ENCODE measurements at regions not wholly inside any gene's neighbourhood (a gene's known extent, or its start where the extent isn't known, plus 50 kb on each side); places are given as distances from the start of the nearest gene placed in this dataset.
A peak's percentile ranks its signal among the peaks of the same experiment; 100 is the strongest.

- Histone ChIP-seq H3K27me3 (replicated peaks; ENCODE audit: insufficient read depth, low read depth, low read length, poor library complexity) (no peaks in the 10 kb centered on the region), H3K4me1 (ENCODE audit: insufficient read depth, low read length, poor library complexity, severe bottlenecking) (no peaks in the 10 kb centered on the region), H3K36me3 (ENCODE audit: insufficient read depth, low read length, poor library complexity, severe bottlenecking) (no peaks in the 10 kb centered on the region), H3K9me3 (ENCODE audit: low read depth, low read length, poor library complexity, severe bottlenecking) (no peaks in the 10 kb centered on the region), H3K4me3 (ENCODE audit: low read depth, low read length, poor library complexity, severe bottlenecking) (no peak overlapping the region), H3K27ac (ENCODE audit: low read depth, low read length, poor library complexity, severe bottlenecking) (no peak overlapping the region)
- intact Hi-C loops (cut with micrococcal nuclease; ENCODE audit: unreplicated experiment) = no loop called here
- DNase-seq (ENCODE audit: low spot score) = no peak
- TF ChIP-seq EZH2 (IDR thresholded peaks at IDR 0.05; ENCODE audit: borderline replicate concordance, low read depth, low read length, poor library complexity, severe bottlenecking) (no peak), CTCF (conservative IDR thresholded peaks at IDR 0.05; ENCODE audit: low read depth, low read length) (no peak)
- CTCF ChIA-PET = no interaction called here
- POLR2A ChIA-PET (ENCODE audit: low non-redundant PET) = no interaction called here
- BruUV-seq (replicated peaks) = no TSS peak
Measured at GRCh38 chr9:13648676-13649075, 369.2 kb upstream of the MPDZ start.

- H3K4me3 ChIP-seq (ENCODE audit: low read depth, low read length, poor library complexity, severe bottlenecking) = no peak overlapping the region
- CTCF ChIA-PET = no interaction called here
- DNase-seq (ENCODE audit: low spot score) = no peak
- H3K36me3 ChIP-seq (ENCODE audit: insufficient read depth, low read length, poor library complexity, severe bottlenecking) = no peaks in the 10 kb centered on the region
- H3K9me3 ChIP-seq (ENCODE audit: low read depth, low read length, poor library complexity, severe bottlenecking) = no peaks in the 10 kb centered on the region
- POLR2A ChIA-PET (ENCODE audit: low non-redundant PET) = no interaction called here
- TF ChIP-seq CTCF (conservative IDR thresholded peaks at IDR 0.05; ENCODE audit: low read depth, low read length) (no peak), EZH2 (IDR thresholded peaks at IDR 0.05; ENCODE audit: borderline replicate concordance, low read depth, low read length, poor library complexity, severe bottlenecking) (no peak)
- BruUV-seq (replicated peaks) = no TSS peak
- intact Hi-C loops (cut with micrococcal nuclease; ENCODE audit: unreplicated experiment) = no loop called here
- H3K27ac ChIP-seq (ENCODE audit: low read depth, low read length, poor library complexity, severe bottlenecking) = no peak overlapping the region
- no peaks in the 10 kb centered on the region for H3K4me1 ChIP-seq (ENCODE audit: insufficient read depth, low read length, poor library complexity, severe bottlenecking)
- H3K27me3 ChIP-seq (replicated peaks; ENCODE audit: insufficient read depth, low read depth, low read length, poor library complexity) = no peaks in the 10 kb centered on the region
Measured at GRCh38 chr9:13648068-13648467, 368.6 kb upstream of the MPDZ start.

GRCh38 chr9:13646500-13647021 lies 367.1 kb upstream of the MPDZ start:
- intact Hi-C loops (cut with micrococcal nuclease; ENCODE audit: unreplicated experiment) = no loop called here
- no peaks in the 10 kb centered on the region for H3K4me1 ChIP-seq (ENCODE audit: insufficient read depth, low read length, poor library complexity, severe bottlenecking)
- BruUV-seq (replicated peaks) = no TSS peak
- no peak overlapping the region for H3K4me3 ChIP-seq (ENCODE audit: low read depth, low read length, poor library complexity, severe bottlenecking)
- H3K9me3 ChIP-seq (ENCODE audit: low read depth, low read length, poor library complexity, severe bottlenecking) = no peaks in the 10 kb centered on the region
- CTCF ChIA-PET = interaction anchor here (0.7 kb wide), 1 partner anchor 450 kb away, joined by 3 read pairs; no protein-coding TSS in a partner anchor
- no peaks in the 10 kb centered on the region for H3K27me3 ChIP-seq (replicated peaks; ENCODE audit: insufficient read depth, low read depth, low read length, poor library complexity)
- TF ChIP-seq EZH2 (IDR thresholded peaks at IDR 0.05; ENCODE audit: borderline replicate concordance, low read depth, low read length, poor library complexity, severe bottlenecking) (no peak), CTCF (conservative IDR thresholded peaks at IDR 0.05; ENCODE audit: low read depth, low read length) (no peak)
- no peak overlapping the region for H3K27ac ChIP-seq (ENCODE audit: low read depth, low read length, poor library complexity, severe bottlenecking)
- H3K36me3 ChIP-seq (ENCODE audit: insufficient read depth, low read length, poor library complexity, severe bottlenecking) = no peaks in the 10 kb centered on the region
- peak; percentile 3 for DNase-seq (ENCODE audit: low spot score)
- POLR2A ChIA-PET (ENCODE audit: low non-redundant PET) = interaction anchor here (0.6 kb wide), 1 partner anchor 798 kb away, joined by 3 read pairs; no protein-coding TSS in a partner anchor

Measured in A673 (cell line).